HepG2 (cell line): ENCODE measurements at regions not wholly inside any gene's neighbourhood (a gene's known extent, or its start where the extent isn't known, plus 50 kb on each side); places are given as distances from the start of the nearest gene placed in this dataset.

Experiments
- ATAC-seq: fragments of 200-7000 bp; cut with Tn5 transposase; 3 replicates; pipeline ENCODE4 v1.9.1; 2020; ENCODE audit warnings: mild to moderate bottlenecking, moderate library complexity
- BruUV-seq: library from RNA; stranded (reverse); fragments of 400-500 nt; replicated peaks from 2 replicates; lab custom pipeline; 2021; lab: Mats Ljungman, UMichigan
- CTCF ChIA-PET: fragments of 300-600 bp; formaldehyde crosslinking; extraction: SDS; loops from one replicate; lab custom pipeline; 2021; ENCODE audit warnings: low total read pairs, inconsistent platforms, low intra/inter-chr PET ratio; lab: Yijun Ruan, JAX
- POLR2A ChIA-PET: fragments of 350-600 bp; sonication (Branson Sonifier 250); formaldehyde crosslinking; loops from one replicate; lab custom pipeline; 2020; ENCODE audit warnings: antibody characterized with exemption, inconsistent platforms; lab: Yijun Ruan, JAX
- DNase-seq: peaks from one replicate; pipeline ENCODE4 v3.0.0-alpha.2; 2015; ENCODE audit warnings: low spot score
- FAIRE-seq: peaks from 3 replicates; lab custom pipeline; 2011; peaks lifted over from hg19 to GRCh38; lab: Jason Lieb, UNC
- H2AFZ ChIP-seq: one replicate; pipeline ENCODE4 v1.6.1; 2011; ENCODE audit warnings: low read length, inconsistent platforms
- H3K27ac ChIP-seq: fragments of 300-600 bp; 3 replicates; pipeline ENCODE4 v1.8.0; 2011; ENCODE audit warnings: mixed run types, mild to moderate bottlenecking, mixed read lengths, low read length, inconsistent platforms; ENCODE audit not compliant: insufficient read depth; ENCODE audit errors: extremely low read length
- H3K27me3 ChIP-seq, 2 experiments: fragments of 200-600 bp in 1 of 2; 2 replicates in 1 of 2; 3 replicates in 1 of 2; pipeline versions ENCODE4 v1.6.0 to v1.8.0; 2011; ENCODE audit warnings: low read length in 2 of 2, mild to moderate bottlenecking in 2 of 2, moderate library complexity in 2 of 2, inconsistent platforms in 1 of 2; ENCODE audit not compliant: insufficient read depth in 2 of 2, control insufficient read depth in 1 of 2
- H3K36me3 ChIP-seq, 2 experiments: fragments of 200-600 bp in 1 of 2; replicated peaks in 1 of 2; 2 replicates in 1 of 2; 3 replicates in 1 of 2; pipeline versions ENCODE4 v1.5.1 to v1.8.0; 2011; ENCODE audit warnings: low read length in 2 of 2, inconsistent platforms in 1 of 2; ENCODE audit not compliant: insufficient read depth in 2 of 2, control insufficient read depth in 1 of 2
- H3K4me1 ChIP-seq: 2 replicates; pipeline ENCODE4 v1.5.1; 2012; ENCODE audit warnings: low read length, inconsistent platforms; ENCODE audit not compliant: insufficient read depth
- H3K4me2 ChIP-seq: 2 replicates; pipeline ENCODE4 v1.6.0; 2011; ENCODE audit warnings: low read depth, low read length, inconsistent platforms
- H3K4me3 ChIP-seq, 3 experiments: fragments of 200-600 bp in 1 of 3; sonication (generic), shearing (Covaris generic) in 1 of 3; replicated peaks in 1 of 3; 2 replicates each; pipeline ENCODE4 v1.5.1; 2011 to 2016; ENCODE audit warnings: low read length in 3 of 3, inconsistent platforms in 2 of 3, low read depth in 2 of 3, mild to moderate bottlenecking in 2 of 3, control low read depth in 1 of 3, mixed read lengths in 1 of 3; ENCODE audit not compliant: insufficient read depth in 1 of 3
- H3K79me2 ChIP-seq: one replicate; pipeline ENCODE4 v1.6.1; 2011; ENCODE audit warnings: low read length, inconsistent platforms; ENCODE audit not compliant: insufficient read depth
- H3K9ac ChIP-seq: 2 replicates; pipeline ENCODE4 v1.6.0; 2011; ENCODE audit warnings: mild to moderate bottlenecking, low read depth, low read length, inconsistent platforms; ENCODE audit not compliant: insufficient read depth
- H3K9me3 ChIP-seq: 2 replicates; pipeline ENCODE4 v1.5.1; 2012; ENCODE audit warnings: mild to moderate bottlenecking, low read length
- H4K20me1 ChIP-seq: 2 replicates; pipeline ENCODE4 v1.6.0; 2011; ENCODE audit warnings: inconsistent platforms, mild to moderate bottlenecking, low read length, moderate library complexity; ENCODE audit not compliant: insufficient read depth
- CEBPZ ChIP-seq: IDR thresholded peaks from 2 replicates; pipeline ENCODE4 v1.6.1; 2012; ENCODE audit warnings: low read length, improper control_type of control experiment
- FOXO4 ChIP-seq: sonication (generic); formaldehyde crosslinking; conservative IDR thresholded peaks from 2 replicates; pipeline ENCODE4 v1.8.1; 2023; ENCODE audit warnings: missing genetic modification reagents
- NCOR1 ChIP-seq: fragments of 200-600 bp; sonication (generic); IDR thresholded peaks from 2 replicates; pipeline ENCODE4 v1.7.0; 2017; ENCODE audit warnings: antibody characterized with exemption, low read length, borderline replicate concordance
- NFE2L1 ChIP-seq: sonication (generic); formaldehyde crosslinking; IDR thresholded peaks from 2 replicates; pipeline ENCODE4 v1.4.0; 2020; ENCODE audit warnings: missing genetic modification reagents, mild to moderate bottlenecking, borderline replicate concordance
- RBAK ChIP-seq: sonication (generic); formaldehyde crosslinking; IDR thresholded peaks from 2 replicates; pipeline ENCODE4 v1.5.1; 2020; ENCODE audit warnings: mild to moderate bottlenecking, missing genetic modification reagents
- RBFOX2 ChIP-seq: fragments of 200-400 bp; formaldehyde crosslinking; IDR thresholded peaks from 2 replicates; pipeline ENCODE4 v1.6.1; 2017; ENCODE audit warnings: low read depth, mild to moderate bottlenecking, low read length
- SRSF4 ChIP-seq: fragments of 200-400 bp; formaldehyde crosslinking; IDR thresholded peaks from one replicate; pipeline ENCODE4 v1.6.1; 2018; ENCODE audit warnings: mild to moderate bottlenecking, low read depth, low read length, moderate library complexity; ENCODE audit not compliant: poor library complexity, severe bottlenecking
- ZBTB25 ChIP-seq: IDR thresholded peaks from 2 replicates; pipeline ENCODE4 v1.6.1; 2018; ENCODE audit warnings: missing genetic modification reagents
- ZNF101 ChIP-seq: sonication (generic); formaldehyde crosslinking; IDR thresholded peaks from 2 replicates; pipeline ENCODE4 v1.4.0; 2020; ENCODE audit warnings: mild to moderate bottlenecking, low read depth, missing genetic modification reagents, borderline replicate concordance
- ZNF558 ChIP-seq: sonication (generic); formaldehyde crosslinking; IDR thresholded peaks from 2 replicates; pipeline ENCODE4 v1.9.0; 2022; ENCODE audit warnings: mild to moderate bottlenecking, missing genetic modification reagents, borderline replicate concordance
- ZNF784 ChIP-seq: sonication (generic); formaldehyde crosslinking; IDR thresholded peaks from 2 replicates; pipeline ENCODE4 v1.5.1; 2020; ENCODE audit warnings: missing genetic modification reagents, mild to moderate bottlenecking, borderline replicate concordance
- ZSCAN31 ChIP-seq: sonication (generic); formaldehyde crosslinking; IDR thresholded peaks from 2 replicates; pipeline ENCODE4 v1.5.0; 2020; ENCODE audit warnings: low read depth, mild to moderate bottlenecking, missing genetic modification reagents
- WGBS: methylation state at CpG from one replicate; pipeline ENCODE4 v1.1.6; 2017; ENCODE audit warnings: low lambda C conversion rate; 5-methylcytosine and 5-hydroxymethylcytosine counted together
- in situ Hi-C: cut with HindIII; loops from 2 replicates; pipeline ENCODE4 v1.10.0; 2017; ENCODE audit warnings: low pct_unique_long_range_greater_than_20kb; ENCODE audit not compliant: extremely low pct_ligation_motif_present
- intact Hi-C: fragments of 100-400 bp; cut with micrococcal nuclease; formaldehyde crosslinking; loops from one replicate; pipeline ENCODE4 v1.10.0; 2022; ENCODE audit not compliant: unreplicated experiment

- Histone ChIP-seq H3K4me3 (no peak overlapping the region), H3K4me2 (no peak overlapping the region), H3K4me1 (no peaks in the 10 kb centered on the region), H2AFZ (peak overlapping the region; percentile 17), H3K27ac (no peak overlapping the region), H3K79me2 (no peaks in the 10 kb centered on the region), H3K9ac (no peak overlapping the region), H3K36me3 (no peaks in the 10 kb centered on the region), H3K9me3 (no peaks in the 10 kb centered on the region), H4K20me1 (no peaks in the 10 kb centered on the region), H3K27me3 (peaks cover 0 to 5% of the 10 kb centered on the region in 2 experiments; a peak in 1 of 5 replicates)
- WGBS = 20% methylated on average over 6 of the region's 6 CpGs
- CTCF ChIA-PET = no interaction called here
- POLR2A ChIA-PET = no interaction called here
- peak; percentile 81 for ATAC-seq
- FAIRE-seq = no peak
- in situ Hi-C loops (no loop called here), intact Hi-C loops (no loop called here)
- no TSS peak for BruUV-seq
- no peak for TF ChIP-seq RBAK (CRISPR knock-in tag)
- no peak for DNase-seq
These were observed 110.9 kb downstream of the FAM161A start for GRCh38 chr2:61742955-61743354.

- peaks cover 0 to 12% of the 10 kb centered on the region in 2 experiments; a peak in 1 of 5 replicates for H3K27me3 ChIP-seq
- H3K36me3 ChIP-seq = no peaks in the 10 kb centered on the region
- H3K27ac ChIP-seq = no peak overlapping the region
- in situ Hi-C loops (no loop called here), intact Hi-C loops (no loop called here)
- no peaks in the 10 kb centered on the region for H3K9me3 ChIP-seq
- WGBS = 28% methylated on average over 3 of the region's 3 CpGs
- no peak overlapping the region for H3K4me3 ChIP-seq
- H3K4me1 ChIP-seq = no peaks in the 10 kb centered on the region
- no peaks in the 10 kb centered on the region for H4K20me1 ChIP-seq
- ATAC-seq = no peak
- no peak overlapping the region for H3K4me2 ChIP-seq
- no peaks in the 10 kb centered on the region for H3K79me2 ChIP-seq
- H3K9ac ChIP-seq = no peak overlapping the region
- CTCF ChIA-PET = no interaction called here
- DNase-seq = no peak
- FAIRE-seq = no peak
- POLR2A ChIA-PET = no interaction called here
- no TSS peak for BruUV-seq
- no peak overlapping the region for H2AFZ ChIP-seq
- TF ChIP-seq ZNF101 (CRISPR knock-in tag) = no peak
- no peak for TF ChIP-seq CEBPZ
- TF ChIP-seq RBFOX2 = no peak
- no peak for TF ChIP-seq ZNF558 (CRISPR knock-in tag)
- TF ChIP-seq SRSF4 = no peak
- TF ChIP-seq ZNF784 (CRISPR knock-in tag) = no peak
- no peak for TF ChIP-seq ZBTB25 (CRISPR knock-in tag)
- TF ChIP-seq NCOR1 = no peak
- TF ChIP-seq FOXO4 (CRISPR knock-in tag) = no peak
- TF ChIP-seq ZSCAN31 (CRISPR knock-in tag) = no peak
- TF ChIP-seq NFE2L1 = no peak
These were observed 116.0 kb downstream of the FAM161A start for GRCh38 chr2:61737841-61738240.
